22Rv1 (cell line): ENCODE measurements at regions not wholly inside any gene's neighbourhood (a gene's known extent, or its start where the extent isn't known, plus 50 kb on each side); places are given as distances from the start of the nearest gene placed in this dataset.

ENCODE experiments used
- H3K27ac ChIP-seq: fragments of 450-650 bp; 2 replicates; pipeline ENCODE4 v1.5.1; 2017
- ZFX ChIP-seq: fragments of 450-650 bp; IDR thresholded peaks from 2 replicates; pipeline ENCODE4 v1.6.1; 2017; ENCODE audit warnings: antibody characterized with exemption, borderline replicate concordance
- TF ChIP-seq, protein P1 (sequence below): fragments of 450-650 bp; IDR thresholded peaks from 2 replicates; pipeline ENCODE4 v1.5.1; 2017; ENCODE audit warnings: mild to moderate bottlenecking

GRCh38 chr7:25970911-25971310 lies 181.1 kb upstream of the NFE2L3 start:
- TF ChIP-seq, protein P1, sequence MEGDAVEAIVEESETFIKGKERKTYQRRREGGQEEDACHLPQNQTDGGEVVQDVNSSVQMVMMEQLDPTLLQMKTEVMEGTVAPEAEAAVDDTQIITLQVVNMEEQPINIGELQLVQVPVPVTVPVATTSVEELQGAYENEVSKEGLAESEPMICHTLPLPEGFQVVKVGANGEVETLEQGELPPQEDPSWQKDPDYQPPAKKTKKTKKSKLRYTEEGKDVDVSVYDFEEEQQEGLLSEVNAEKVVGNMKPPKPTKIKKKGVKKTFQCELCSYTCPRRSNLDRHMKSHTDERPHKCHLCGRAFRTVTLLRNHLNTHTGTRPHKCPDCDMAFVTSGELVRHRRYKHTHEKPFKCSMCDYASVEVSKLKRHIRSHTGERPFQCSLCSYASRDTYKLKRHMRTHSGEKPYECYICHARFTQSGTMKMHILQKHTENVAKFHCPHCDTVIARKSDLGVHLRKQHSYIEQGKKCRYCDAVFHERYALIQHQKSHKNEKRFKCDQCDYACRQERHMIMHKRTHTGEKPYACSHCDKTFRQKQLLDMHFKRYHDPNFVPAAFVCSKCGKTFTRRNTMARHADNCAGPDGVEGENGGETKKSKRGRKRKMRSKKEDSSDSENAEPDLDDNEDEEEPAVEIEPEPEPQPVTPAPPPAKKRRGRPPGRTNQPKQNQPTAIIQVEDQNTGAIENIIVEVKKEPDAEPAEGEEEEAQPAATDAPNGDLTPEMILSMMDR: no peak
- TF ChIP-seq ZFX: no peak

DNA sequence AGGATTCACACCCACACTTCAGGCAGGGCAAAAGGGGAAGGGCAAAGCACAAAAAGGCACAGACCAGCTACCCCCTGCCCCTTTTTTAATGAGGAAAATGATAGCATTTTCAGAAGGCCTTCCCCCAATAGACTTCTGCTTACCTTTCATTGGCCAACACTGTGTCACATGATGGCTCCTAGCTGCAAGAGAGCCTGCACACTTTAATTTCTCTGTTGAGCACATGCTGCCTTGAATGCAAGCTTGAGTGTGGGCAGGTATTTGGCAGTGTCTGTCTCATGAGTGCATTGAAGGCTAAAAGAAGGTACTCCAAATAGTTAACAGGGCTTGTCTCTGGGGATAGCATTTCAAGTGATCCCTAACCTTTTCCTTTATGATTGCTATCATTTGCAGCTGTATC lies 175.4 kb upstream of the NFE2L3 start:
- TF ChIP-seq ZFX: no peak
- TF ChIP-seq, protein P1: no peak
- H3K27ac ChIP-seq: no peak overlapping the region

More at GRCh38 chr7:25970911-25971310, 181.1 kb upstream of the NFE2L3 start:
- H3K27ac ChIP-seq: no peak overlapping the region

DNA sequence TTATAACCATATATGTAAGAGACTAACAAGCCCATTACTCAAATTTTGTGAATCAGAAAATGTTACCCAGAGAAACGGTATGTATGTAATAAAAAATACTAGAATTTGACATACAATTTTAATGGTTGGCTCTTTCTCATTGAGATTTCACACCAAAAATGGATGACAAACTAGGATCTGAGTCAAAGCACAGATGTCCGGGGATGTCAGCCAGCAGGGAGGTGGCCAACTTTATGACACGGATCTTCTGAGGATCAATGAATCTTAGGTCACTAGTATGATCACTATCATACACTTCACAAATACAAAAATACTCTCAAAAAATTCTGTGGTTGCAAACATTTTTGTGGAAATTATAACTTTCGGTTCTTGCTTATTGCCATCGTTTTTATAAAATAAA lies 173.5 kb upstream of the NFE2L3 start:
- no peak overlapping the region for H3K27ac ChIP-seq
- TF ChIP-seq ZFX: no peak
- TF ChIP-seq, protein P1: no peak

DNA sequence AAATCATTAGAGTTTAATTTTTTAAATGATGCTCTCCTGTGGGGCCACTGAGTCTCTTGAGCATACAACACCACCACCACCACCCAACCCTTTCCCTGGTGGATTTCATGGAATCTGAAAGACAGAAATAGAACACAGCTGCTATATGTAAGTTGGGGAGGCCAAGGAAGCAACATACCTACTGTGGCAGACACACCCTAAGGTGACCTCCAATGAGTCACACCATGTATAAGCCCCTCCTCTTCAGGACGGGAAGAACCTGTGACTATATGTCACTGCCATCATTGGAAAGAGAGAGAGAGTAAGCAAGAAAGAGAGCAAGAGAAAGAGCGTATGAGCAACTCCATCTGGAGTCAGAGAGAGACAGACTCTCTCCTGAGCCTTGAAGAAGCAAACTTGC lies 172.4 kb upstream of the NFE2L3 start:
- TF ChIP-seq, protein P1: no peak
- no peak for TF ChIP-seq ZFX
- H3K27ac ChIP-seq: no peak overlapping the region

DNA sequence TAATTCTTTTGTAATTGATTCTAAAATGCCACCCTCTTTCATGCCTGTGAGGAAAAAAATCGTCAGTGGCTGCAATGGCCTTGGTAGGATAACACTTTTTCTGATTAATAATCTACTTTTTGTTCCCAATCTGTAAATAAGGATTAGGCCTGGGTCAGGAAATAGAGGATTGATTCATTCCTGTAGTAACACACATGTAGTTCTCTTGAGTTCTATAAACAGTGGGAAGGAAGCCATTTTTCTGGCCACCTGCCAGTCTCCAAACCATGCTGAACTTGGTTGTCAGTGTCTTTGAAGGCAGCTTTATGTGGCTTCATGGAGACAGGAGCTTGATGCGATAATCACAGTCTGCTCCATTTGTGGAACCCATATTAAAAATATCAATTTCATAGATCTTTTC lies 169.3 kb upstream of the NFE2L3 start:
- no peak overlapping the region for H3K27ac ChIP-seq
- TF ChIP-seq, protein P1: no peak
- no peak for TF ChIP-seq ZFX

DNA sequence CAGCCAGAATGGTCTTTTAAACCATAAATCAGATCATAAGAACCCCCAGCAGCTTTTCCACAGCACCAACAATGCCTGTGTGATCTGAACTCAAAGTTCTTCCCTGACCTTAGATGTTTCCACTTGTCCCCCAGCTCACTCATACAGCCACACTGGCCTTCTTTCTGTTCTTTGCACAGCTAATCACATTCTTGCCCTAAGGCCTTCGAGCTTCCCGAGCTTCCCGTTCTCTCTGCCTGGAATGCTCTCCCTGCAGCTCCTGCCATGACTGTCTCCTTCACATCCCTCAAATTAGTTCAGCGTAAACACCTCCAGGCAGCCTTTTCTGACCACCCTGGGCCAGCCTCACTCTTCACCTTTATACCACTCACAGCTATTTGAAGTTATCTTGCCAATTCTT lies 166.8 kb upstream of the NFE2L3 start:
- TF ChIP-seq ZFX: no peak
- no peak overlapping the region for H3K27ac ChIP-seq

DNA sequence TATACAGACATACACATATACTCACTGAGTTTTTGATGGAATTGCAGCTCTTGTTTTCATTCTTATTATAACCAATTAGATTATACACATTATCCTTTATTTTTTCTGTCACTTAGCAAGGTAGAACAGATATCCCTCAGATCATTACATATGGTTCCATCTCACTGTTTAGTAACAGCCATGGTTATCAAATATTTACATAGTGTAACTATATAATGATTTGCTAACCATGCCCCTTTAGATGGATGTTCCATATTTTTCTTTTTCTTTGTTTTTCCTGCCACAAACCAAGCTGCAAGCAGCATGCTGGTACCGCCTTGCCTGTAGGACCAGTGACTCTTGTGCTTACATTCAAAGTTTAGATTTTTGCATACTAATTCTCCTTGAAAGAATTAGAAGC lies 163.4 kb upstream of the NFE2L3 start:
- TF ChIP-seq ZFX: no peak
- TF ChIP-seq, protein P1: no peak
- no peak overlapping the region for H3K27ac ChIP-seq

DNA sequence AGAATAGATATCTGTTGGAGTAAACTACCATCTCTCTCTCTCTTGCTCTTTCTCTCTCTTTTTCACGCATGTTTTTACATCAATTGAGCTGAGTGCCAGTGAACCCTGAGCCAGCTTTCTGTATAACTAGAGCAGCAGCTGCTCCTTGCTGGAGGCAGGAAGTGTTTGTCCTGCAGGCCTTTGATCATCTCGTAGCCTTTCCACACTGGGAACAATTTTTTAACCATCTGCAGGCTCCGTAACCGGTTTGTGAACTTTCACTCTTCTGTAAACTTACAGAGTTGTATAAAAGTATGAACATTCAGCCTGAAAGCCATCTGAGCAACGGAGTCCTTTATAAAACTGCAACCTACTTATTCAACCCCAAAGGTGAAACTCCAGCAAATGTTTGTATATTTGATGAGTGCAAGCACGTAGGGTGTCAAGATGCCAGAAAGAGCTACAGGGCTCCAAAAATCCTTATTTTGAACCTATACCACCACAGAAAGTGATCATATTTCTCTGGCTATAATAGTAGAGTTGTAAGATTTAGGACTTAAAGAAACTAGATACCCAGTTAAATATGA lies 162.8 kb upstream of the NFE2L3 start:
- TF ChIP-seq, protein P1: no peak
- H3K27ac ChIP-seq: no peak overlapping the region
